Keratinocyte (primary cell): ENCODE measurements at regions not wholly inside any gene's neighbourhood (a gene's known extent, or its start where the extent isn't known, plus 50 kb on each side); places are given as distances from the start of the nearest gene placed in this dataset.

Source experiments
- DNase-seq: peaks from one replicate; pipeline ENCODE4 v3.0.0-alpha.2; 2011; ENCODE audit warnings: low read depth, missing footprints, low spot score
- FAIRE-seq: peaks from 2 replicates; lab custom pipeline; 2011; peaks lifted over from hg19 to GRCh38; lab: Jason Lieb, UNC
- H2AFZ ChIP-seq: 2 replicates; pipeline ENCODE4 v1.6.0; 2012; ENCODE audit warnings: low read length, control low read depth, inconsistent platforms; ENCODE audit not compliant: control insufficient read depth
- H3K27ac ChIP-seq: 2 replicates; pipeline ENCODE4 v1.5.1; 2011; ENCODE audit warnings: low read length; ENCODE audit not compliant: control insufficient read depth, insufficient read depth
- H3K27me3 ChIP-seq: 3 replicates; pipeline ENCODE4 v1.6.0; 2011; ENCODE audit warnings: low read length; ENCODE audit not compliant: control insufficient read depth, insufficient read depth; ENCODE audit errors: extremely low read depth
- H3K36me3 ChIP-seq, 2 experiments: 2 replicates in 1 of 2; 3 replicates in 1 of 2; pipeline ENCODE4 v1.5.1; 2011; ENCODE audit warnings: low read length in 2 of 2, mild to moderate bottlenecking in 1 of 2; ENCODE audit not compliant: control insufficient read depth in 2 of 2, insufficient read depth in 2 of 2; ENCODE audit errors: extremely low read depth in 1 of 2
- H3K4me1 ChIP-seq: 3 replicates; pipeline ENCODE4 v1.5.1; 2011; ENCODE audit warnings: low read length; ENCODE audit not compliant: control insufficient read depth, insufficient read depth; ENCODE audit errors: extremely low read depth
- H3K4me2 ChIP-seq: 3 replicates; pipeline ENCODE4 v1.6.0; 2011; ENCODE audit warnings: low read depth, low read length; ENCODE audit not compliant: control insufficient read depth, insufficient read depth; ENCODE audit errors: extremely low read depth
- H3K4me3 ChIP-seq, 3 experiments: fragments of 200-600 bp in 1 of 3; sonication (generic) in 1 of 3; 2 replicates in 2 of 3; 3 replicates in 1 of 3; pipeline ENCODE4 v1.5.1; 2011 to 2016; ENCODE audit warnings: low read length in 3 of 3, mild to moderate bottlenecking in 3 of 3, control low read depth in 2 of 3, inconsistent platforms in 1 of 3, low read depth in 1 of 3, mixed read lengths in 1 of 3, mixed run types in 1 of 3, moderate library complexity in 1 of 3; ENCODE audit not compliant: control insufficient read depth in 2 of 3, insufficient read depth in 2 of 3; ENCODE audit errors: extremely low read depth in 1 of 3
- H3K79me2 ChIP-seq: 2 replicates; pipeline ENCODE4 v1.6.0; 2012; ENCODE audit warnings: low read length; ENCODE audit not compliant: control insufficient read depth, insufficient read depth
- H3K9ac ChIP-seq: 3 replicates; pipeline ENCODE4 v1.6.0; 2011; ENCODE audit warnings: low read length; ENCODE audit not compliant: control insufficient read depth, insufficient read depth; ENCODE audit errors: extremely low read depth
- H3K9me1 ChIP-seq: 3 replicates; pipeline ENCODE4 v1.6.0; 2011; ENCODE audit warnings: low read length; ENCODE audit not compliant: control insufficient read depth, insufficient read depth; ENCODE audit errors: extremely low read depth
- H3K9me3 ChIP-seq: 2 replicates; pipeline ENCODE4 v1.5.1; 2012; ENCODE audit warnings: low read depth, low read length; ENCODE audit not compliant: control insufficient read depth
- H4K20me1 ChIP-seq: 3 replicates; pipeline ENCODE4 v1.6.0; 2011; ENCODE audit warnings: low read length; ENCODE audit not compliant: control insufficient read depth, insufficient read depth; ENCODE audit errors: extremely low read depth
- CTCF ChIP-seq, 3 experiments: IDR thresholded peaks in 1 of 3; conservative IDR thresholded peaks in 1 of 3; optimal IDR thresholded peaks in 1 of 3; 2 replicates in 2 of 3; 3 replicates in 1 of 3; pipeline versions ENCODE3 to v1.5.1; 2011; ENCODE audit warnings: low read length in 3 of 3, mild to moderate bottlenecking in 3 of 3, moderate library complexity in 2 of 3, control low read depth in 1 of 3, inconsistent platforms in 1 of 3; ENCODE audit not compliant: insufficient read depth in 2 of 3; ENCODE audit errors: extremely low read depth in 1 of 3
- EZH2 ChIP-seq: IDR thresholded peaks from one replicate; pipeline ENCODE4 v1.6.1; 2012; ENCODE audit warnings: inconsistent platforms, mild to moderate bottlenecking, low read length, moderate library complexity
- dilution Hi-C: fragments of 300-500 bp; cut with MboI; formaldehyde crosslinking; loops from one replicate; pipeline ENCODE4 v1.7.0; 2020; ENCODE audit warnings: low sequenced_read_pairs; ENCODE audit not compliant: extremely low pct_ligation_motif_present

GRCh38 chr5:27855491-27855890, 817.1 kb upstream of the CDH9 start:
- no peaks in the 10 kb centered on the region for H3K4me1 ChIP-seq
- H3K9ac ChIP-seq, result no peak overlapping the region
- no peaks in the 10 kb centered on the region for H4K20me1 ChIP-seq
- no peak for TF ChIP-seq EZH2
- TF ChIP-seq CTCF (optimal IDR thresholded peaks at IDR 0.05 in 1 of 3, IDR thresholded peaks at IDR 0.05 in 1 of 3, conservative IDR thresholded peaks at IDR 0.05 in 1 of 3; ENCODE audit: extremely low read depth in 1 of 3, insufficient read depth in 2 of 3, low read length in 3 of 3), result no peak
- no peaks in the 10 kb centered on the region for H3K9me3 ChIP-seq
- no peaks in the 10 kb centered on the region for H3K9me1 ChIP-seq
- no peak overlapping the region for H2AFZ ChIP-seq
- no peak overlapping the region for H3K4me2 ChIP-seq
- no peak overlapping the region for H3K27ac ChIP-seq
- H3K27me3 ChIP-seq, result no peaks in the 10 kb centered on the region
- no peak overlapping the region for H3K4me3 ChIP-seq
- H3K79me2 ChIP-seq, result no peaks in the 10 kb centered on the region
- dilution Hi-C loops, result no loop called here
- H3K36me3 ChIP-seq, result no peaks in the 10 kb centered on the region
- DNase-seq, result no peak
- no peak for FAIRE-seq

- Histone ChIP-seq H3K9me3 (no peaks in the 10 kb centered on the region), H3K4me2 (no peak overlapping the region), H3K9ac (no peak overlapping the region), H3K4me3 (no peak overlapping the region), H3K79me2 (no peaks in the 10 kb centered on the region), H3K9me1 (no peaks in the 10 kb centered on the region), H3K36me3 (no peaks in the 10 kb centered on the region), H3K27me3 (no peaks in the 10 kb centered on the region), H3K27ac (no peak overlapping the region), H4K20me1 (no peaks in the 10 kb centered on the region), H2AFZ (no peak overlapping the region), H3K4me1 (no peaks in the 10 kb centered on the region)
- FAIRE-seq (no peak), DNase-seq (no peak)
- TF ChIP-seq EZH2, result no peak
- TF ChIP-seq CTCF (optimal IDR thresholded peaks at IDR 0.05 in 1 of 3, IDR thresholded peaks at IDR 0.05 in 1 of 3, conservative IDR thresholded peaks at IDR 0.05 in 1 of 3; ENCODE audit: extremely low read depth in 1 of 3, insufficient read depth in 2 of 3, low read length in 3 of 3), result no peak
- dilution Hi-C loops, result no loop called here
These were observed 816.0 kb upstream of the CDH9 start for GRCh38 chr5:27854243-27854852.
